Epithelial cell of esophagus (primary cell): ENCODE measurements at regions not wholly inside any gene's neighbourhood (a gene's known extent, or its start where the extent isn't known, plus 50 kb on each side); places are given as distances from the start of the nearest gene placed in this dataset.
A peak's percentile ranks its signal among the peaks of the same experiment; 100 is the strongest.

ENCODE experiments used
- DNase-seq: peaks from one replicate; pipeline ENCODE4 v3.0.0; 2010; ENCODE audit warnings: low read depth
- H3K4me3 ChIP-seq: 2 replicates; pipeline ENCODE4 v1.5.1; 2011; ENCODE audit warnings: mild to moderate bottlenecking, low read length, control low read depth
- TF ChIP-seq, protein P1 (sequence below): IDR thresholded peaks from 2 replicates; pipeline ENCODE4 v1.5.1; 2011; ENCODE audit warnings: low read depth, mild to moderate bottlenecking, low read length, control low read depth, inconsistent platforms; ENCODE audit not compliant: insufficient read depth; ENCODE audit errors: missing control alignments

DNA sequence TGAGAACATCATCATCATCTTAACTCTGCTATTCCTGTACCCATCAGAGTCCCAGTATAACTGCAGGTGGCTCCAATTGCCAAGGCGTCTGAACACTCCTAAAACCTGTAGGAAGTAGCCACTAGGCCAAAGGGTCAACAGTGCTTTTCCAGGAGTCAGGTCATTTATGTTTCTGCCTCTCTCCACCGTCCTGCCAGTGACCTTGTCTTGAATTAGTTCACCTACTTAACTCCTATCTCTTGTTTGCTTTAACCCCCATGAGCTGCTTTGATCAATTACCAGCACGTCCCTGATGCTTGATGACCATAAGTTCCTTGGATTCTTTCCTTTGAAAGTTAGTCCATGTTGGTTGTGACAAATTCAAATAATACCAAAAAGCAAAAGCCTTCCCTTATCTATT lies 169.8 kb upstream of the ANKRD28 start:
- no peak overlapping the region for H3K4me3 ChIP-seq
- TF ChIP-seq, protein P1, sequence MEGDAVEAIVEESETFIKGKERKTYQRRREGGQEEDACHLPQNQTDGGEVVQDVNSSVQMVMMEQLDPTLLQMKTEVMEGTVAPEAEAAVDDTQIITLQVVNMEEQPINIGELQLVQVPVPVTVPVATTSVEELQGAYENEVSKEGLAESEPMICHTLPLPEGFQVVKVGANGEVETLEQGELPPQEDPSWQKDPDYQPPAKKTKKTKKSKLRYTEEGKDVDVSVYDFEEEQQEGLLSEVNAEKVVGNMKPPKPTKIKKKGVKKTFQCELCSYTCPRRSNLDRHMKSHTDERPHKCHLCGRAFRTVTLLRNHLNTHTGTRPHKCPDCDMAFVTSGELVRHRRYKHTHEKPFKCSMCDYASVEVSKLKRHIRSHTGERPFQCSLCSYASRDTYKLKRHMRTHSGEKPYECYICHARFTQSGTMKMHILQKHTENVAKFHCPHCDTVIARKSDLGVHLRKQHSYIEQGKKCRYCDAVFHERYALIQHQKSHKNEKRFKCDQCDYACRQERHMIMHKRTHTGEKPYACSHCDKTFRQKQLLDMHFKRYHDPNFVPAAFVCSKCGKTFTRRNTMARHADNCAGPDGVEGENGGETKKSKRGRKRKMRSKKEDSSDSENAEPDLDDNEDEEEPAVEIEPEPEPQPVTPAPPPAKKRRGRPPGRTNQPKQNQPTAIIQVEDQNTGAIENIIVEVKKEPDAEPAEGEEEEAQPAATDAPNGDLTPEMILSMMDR, result no peak
- DNase-seq, result no peak

- DNase-seq, result no peak
- TF ChIP-seq, protein P1, result no peak
Observed at GRCh38 chr3:15969874-15970640, 172.3 kb upstream of the ANKRD28 start.

DNA sequence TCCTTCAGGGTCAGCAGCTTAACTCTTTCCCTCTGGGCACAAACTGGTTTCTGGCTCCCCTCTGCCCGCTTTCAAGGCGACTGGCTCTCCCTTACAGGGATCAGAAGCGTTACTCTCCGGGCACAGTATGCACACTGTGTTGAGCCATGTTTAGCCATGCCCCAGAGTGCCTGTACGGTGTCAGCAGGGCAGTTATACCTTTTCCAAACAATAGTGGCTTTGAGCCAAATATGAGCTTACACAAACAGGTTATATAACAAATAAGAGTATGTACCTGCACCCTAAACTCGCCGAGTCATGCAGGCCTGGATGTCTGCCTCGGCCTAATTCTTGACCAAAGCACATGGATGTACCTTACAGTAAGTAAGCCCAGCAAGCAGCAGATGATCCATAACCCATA lies 175.6 kb upstream of the ANKRD28 start:
- no peak overlapping the region for H3K4me3 ChIP-seq
- no peak for DNase-seq
- TF ChIP-seq, protein P1, result no peak

More at GRCh38 chr3:15969874-15970640, 172.3 kb upstream of the ANKRD28 start:
- H3K4me3 ChIP-seq, result no peak overlapping the region

DNA sequence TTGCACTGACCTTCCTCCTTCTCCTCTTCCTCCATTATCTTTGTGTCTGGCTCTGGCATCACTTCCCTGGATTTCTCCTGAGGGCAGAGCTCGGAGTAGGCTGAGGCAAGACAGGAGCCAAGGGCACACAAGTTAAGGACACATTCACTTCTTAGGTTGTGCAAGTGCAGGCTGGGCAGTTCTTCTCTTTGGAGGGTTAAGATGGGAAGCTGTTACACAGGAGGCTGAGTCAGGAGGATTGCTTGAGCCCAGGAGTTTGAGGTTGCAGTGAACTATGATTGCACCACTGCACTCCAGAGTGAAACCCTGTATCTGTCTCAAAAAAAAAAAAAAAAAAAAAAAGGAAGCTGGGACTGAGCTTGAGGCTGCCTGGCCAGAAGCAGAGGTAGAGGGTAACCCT lies 176.2 kb upstream of the ANKRD28 start:
- TF ChIP-seq, protein P1, result no peak
- no peak for DNase-seq
- no peak overlapping the region for H3K4me3 ChIP-seq

GRCh38 chr3:15974647-15975046 lies 176.9 kb upstream of the ANKRD28 start:
- TF ChIP-seq, protein P1, result peak; percentile 2
- DNase-seq, result no peak
- no peak overlapping the region for H3K4me3 ChIP-seq

DNA sequence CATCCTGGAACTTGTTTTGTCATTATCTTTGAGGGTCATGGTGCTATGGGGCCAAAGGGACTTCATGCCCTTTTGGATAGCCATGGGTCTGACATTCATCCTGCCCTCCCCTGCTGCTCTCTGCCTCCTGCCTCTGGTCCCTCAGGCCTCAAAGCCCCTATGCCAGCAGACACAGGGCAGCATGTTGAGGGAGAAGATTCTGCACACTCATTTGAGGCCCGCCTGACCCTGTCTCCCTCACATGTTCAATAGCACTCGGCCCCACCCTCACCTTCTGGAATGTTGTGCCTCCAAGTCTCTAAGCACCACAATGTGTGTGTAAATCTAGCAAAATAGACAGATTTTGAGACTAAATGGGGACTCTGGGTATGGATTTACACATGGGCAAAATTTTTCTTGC lies 178.7 kb upstream of the ANKRD28 start:
- H3K4me3 ChIP-seq, result no peak overlapping the region
- TF ChIP-seq, protein P1, result no peak

GRCh38 chr3:15977090-15977489 lies 179.3 kb upstream of the ANKRD28 start:
- no peak for DNase-seq
- TF ChIP-seq, protein P1, result no peak
- H3K4me3 ChIP-seq, result no peak overlapping the region

More for the DNA sequence above, 178.7 kb upstream of the ANKRD28 start:
- DNase-seq, result peak; percentile 61
